Naive thymus-derived CD8-positive, alpha-beta T cell (primary cell): ENCODE measurements at regions not wholly inside any gene's neighbourhood (a gene's known extent, or its start where the extent isn't known, plus 50 kb on each side); places are given as distances from the start of the nearest gene placed in this dataset.

ENCODE experiments used
- ATAC-seq, 2 donors: fragments of 150-1000 bp; cut with Tn5 transposase in 1 of 2; sonication (Bioruptor Pico), chemical (Tn5 transposase) in 1 of 2; 1 replicate in 1 of 2; 2 replicates in 1 of 2; pipeline ENCODE4 v1.10.0; 2021; ENCODE audit warnings: mild to moderate bottlenecking in 2 of 2, moderate library complexity in 2 of 2
- POLR2A ChIA-PET: fragments of 350-600 bp; sonication (Branson Sonifier 250); formaldehyde crosslinking; loops from one replicate; lab custom pipeline; 2021; ENCODE audit warnings: antibody characterized with exemption; lab: Charles Lee
- DNase-seq, 10 donors: peaks; one replicate each; pipeline versions ENCODE4 v3.0.0 to v3.0.0-alpha.2; 2020 to 2022
- H3K27ac Mint-ChIP-seq, 10 donors: one replicate each; pipeline ENCODE4 v1.8.0; 2020 to 2022; ENCODE audit warnings: mild to moderate bottlenecking in 10 of 10, mixed read lengths in 10 of 10, moderate library complexity in 4 of 10, inconsistent platforms in 1 of 10
- H3K27me3 Mint-ChIP-seq, 5 donors: one replicate each; pipeline ENCODE4 v1.8.0; 2021 to 2022; ENCODE audit warnings: mixed read lengths in 5 of 5
- H3K36me3 Mint-ChIP-seq, 3 donors: one replicate each; pipeline ENCODE4 v1.8.0; 2020 to 2022; ENCODE audit warnings: mixed read lengths in 3 of 3, mild to moderate bottlenecking in 2 of 3, inconsistent platforms in 1 of 3
- H3K4me1 Mint-ChIP-seq, 4 donors: one replicate each; pipeline ENCODE4 v1.8.0; 2021 to 2022; ENCODE audit warnings: mixed read lengths in 4 of 4
- H3K4me3 Mint-ChIP-seq, 10 donors: one replicate each; pipeline ENCODE4 v1.8.0; 2020 to 2022; ENCODE audit warnings: mild to moderate bottlenecking in 10 of 10, mixed read lengths in 10 of 10, moderate library complexity in 6 of 10, inconsistent platforms in 1 of 10
- H3K9me3 Mint-ChIP-seq, 9 donors: one replicate each; pipeline ENCODE4 v1.8.0; 2020 to 2022; ENCODE audit warnings: mixed read lengths in 9 of 9, mild to moderate bottlenecking in 3 of 9, inconsistent platforms in 1 of 9, moderate library complexity in 1 of 9

- no peak overlapping the region for H3K4me3 Mint-ChIP-seq
- H3K9me3 Mint-ChIP-seq: peaks cover 0 to 7% (median 3%) of the 10 kb centered on the region in 9 donors
- H3K27ac Mint-ChIP-seq: no peak overlapping the region
- DNase-seq (no peak), ATAC-seq (no peak)
- peaks cover 0 to 1% (median 0%) of the 10 kb centered on the region in 4 donors for H3K4me1 Mint-ChIP-seq
- POLR2A ChIA-PET: no interaction called here
- H3K27me3 Mint-ChIP-seq: no peaks in the 10 kb centered on the region
- H3K36me3 Mint-ChIP-seq: no peaks in the 10 kb centered on the region
These were observed 84.5 kb upstream of the REG3G start for GRCh38 chr2:78940998-78941397.

GRCh38 chr2:78941751-78942150, 83.8 kb upstream of the REG3G start:
- H3K27me3 Mint-ChIP-seq: no peaks in the 10 kb centered on the region
- H3K9me3 Mint-ChIP-seq: peaks cover 0 to 10% (median 5%) of the 10 kb centered on the region in 9 donors
- H3K27ac Mint-ChIP-seq: no peak overlapping the region
- H3K4me1 Mint-ChIP-seq: peaks cover 0 to 1% (median 0%) of the 10 kb centered on the region in 4 donors
- ATAC-seq (no peak), DNase-seq (no peak)
- POLR2A ChIA-PET: no interaction called here
- no peak overlapping the region for H3K4me3 Mint-ChIP-seq
- no peaks in the 10 kb centered on the region for H3K36me3 Mint-ChIP-seq

GRCh38 chr2:78963881-78964280, 61.6 kb upstream of the REG3G start:
- no peak for DNase-seq
- POLR2A ChIA-PET: no interaction called here
- no peaks in the 10 kb centered on the region for H3K4me1 Mint-ChIP-seq
- no peaks in the 10 kb centered on the region for H3K36me3 Mint-ChIP-seq
- H3K27me3 Mint-ChIP-seq: peaks cover 0 to 1% (median 0%) of the 10 kb centered on the region in 5 donors
- no peak for ATAC-seq
- H3K9me3 Mint-ChIP-seq: peaks cover 0 to 17% (median 5%) of the 10 kb centered on the region in 9 donors
- H3K27ac Mint-ChIP-seq: no peak overlapping the region
- no peak overlapping the region for H3K4me3 Mint-ChIP-seq

GRCh38 chr2:78967294-78967693, 58.2 kb upstream of the REG3G start:
- DNase-seq (no peak), ATAC-seq (no peak)
- POLR2A ChIA-PET: no interaction called here
- Mint-ChIP-seq H3K27me3 (peaks cover 0 to 1% (median 0%) of the 10 kb centered on the region in 5 donors), H3K4me1 (no peaks in the 10 kb centered on the region), H3K27ac (no peak overlapping the region), H3K9me3 (peaks cover 0 to 17% (median 2%) of the 10 kb centered on the region in 9 donors), H3K4me3 (no peak overlapping the region), H3K36me3 (no peaks in the 10 kb centered on the region)

GRCh38 chr2:78973630-78974029, 51.9 kb upstream of the REG3G start:
- POLR2A ChIA-PET: no interaction called here
- peaks cover 0 to 30% (median 4%) of the 10 kb centered on the region in 9 donors for H3K9me3 Mint-ChIP-seq
- DNase-seq (no peak), ATAC-seq (no peak)
- H3K27ac Mint-ChIP-seq: no peak overlapping the region
- no peak overlapping the region for H3K4me3 Mint-ChIP-seq
- H3K4me1 Mint-ChIP-seq: peaks cover 0 to 8% (median 0%) of the 10 kb centered on the region in 4 donors
- no peaks in the 10 kb centered on the region for H3K36me3 Mint-ChIP-seq
- peaks cover 0 to 1% (median 0%) of the 10 kb centered on the region in 5 donors for H3K27me3 Mint-ChIP-seq
